ENCODE measurements at regions not wholly inside any gene's neighbourhood (a gene's known extent, or its start where the extent isn't known, plus 50 kb on each side); places are given as distances from the start of the nearest gene placed in this dataset.
"Not testable (repeated sequence)": the region's sequence is repeated elsewhere in the genome, so short reads cannot be mapped to it uniquely, and the experiment has no call there.

DNA sequence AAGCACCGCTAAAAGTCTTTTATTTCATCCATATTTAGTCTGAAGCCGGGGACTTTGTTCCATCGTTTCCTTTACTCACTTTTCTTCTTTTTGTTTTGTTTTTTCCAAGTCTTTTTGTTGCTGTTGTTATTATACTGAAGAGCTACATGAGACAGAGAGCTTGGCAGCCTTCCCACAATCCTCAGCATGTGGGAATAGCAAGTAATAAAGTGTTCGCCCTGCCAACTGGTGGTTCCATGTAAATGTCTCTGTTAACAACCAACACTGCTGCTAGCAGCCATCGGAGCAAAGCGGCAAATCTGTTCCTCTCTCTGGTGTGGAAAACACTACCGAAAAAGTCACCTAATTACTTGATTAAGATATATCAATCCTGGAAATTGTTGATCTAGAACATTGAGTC is 437.8 kb upstream of the ID4 start:
- TF ChIP-seq GATA1 (IDR thresholded peaks at IDR 0.05; ENCODE audit: low read depth, low read length) (no peak), POLR2A (IDR thresholded peaks at IDR 0.05; ENCODE audit: low read length) (no peak)
- no peak for DNase-seq

DNA sequence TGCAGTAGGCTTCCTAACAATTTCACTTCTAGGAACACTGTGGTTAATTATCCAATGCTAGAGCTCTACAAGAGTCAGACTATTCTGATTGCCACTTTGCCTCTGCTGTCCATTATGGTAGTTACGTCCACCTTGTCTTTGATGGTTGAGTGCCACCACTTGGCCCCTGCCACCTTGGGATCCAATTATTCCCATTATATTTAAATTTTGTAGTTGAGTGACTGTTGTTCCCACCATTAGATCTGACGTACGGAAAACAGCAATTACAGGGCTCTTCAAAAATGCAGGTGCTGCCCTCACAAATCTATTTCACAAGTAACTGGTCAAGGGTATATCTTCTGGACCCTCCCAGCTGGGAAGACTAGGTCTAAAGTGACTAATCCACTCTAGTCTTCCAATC is 432.3 kb upstream of the ID4 start:
- DNase-seq, result not testable (repeated sequence)

DNA sequence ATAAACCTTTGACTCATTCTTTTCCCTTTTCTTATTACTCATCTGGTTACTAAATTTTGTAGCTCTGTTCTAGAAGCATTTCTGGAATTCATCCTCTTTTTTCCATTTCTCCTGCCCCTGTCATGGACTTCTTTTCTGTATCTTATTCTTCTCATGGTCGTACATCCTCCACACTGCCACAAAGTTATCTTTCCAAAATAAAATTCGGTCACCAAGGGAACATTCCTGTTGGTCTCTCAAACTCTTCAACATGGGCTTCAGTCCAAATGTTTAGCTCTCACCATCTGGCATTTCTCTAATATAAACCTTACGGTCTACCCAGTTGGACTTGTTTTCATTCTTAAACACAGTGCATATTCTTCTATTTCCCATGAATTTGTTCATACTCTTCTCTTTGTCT is 428.8 kb upstream of the ID4 start:
- TF ChIP-seq GATA1 (IDR thresholded peaks at IDR 0.05; ENCODE audit: low read depth, low read length), result no peak
- TF ChIP-seq POLR2A (IDR thresholded peaks at IDR 0.05; ENCODE audit: low read length), result no peak
- DNase-seq, result no peak

DNA sequence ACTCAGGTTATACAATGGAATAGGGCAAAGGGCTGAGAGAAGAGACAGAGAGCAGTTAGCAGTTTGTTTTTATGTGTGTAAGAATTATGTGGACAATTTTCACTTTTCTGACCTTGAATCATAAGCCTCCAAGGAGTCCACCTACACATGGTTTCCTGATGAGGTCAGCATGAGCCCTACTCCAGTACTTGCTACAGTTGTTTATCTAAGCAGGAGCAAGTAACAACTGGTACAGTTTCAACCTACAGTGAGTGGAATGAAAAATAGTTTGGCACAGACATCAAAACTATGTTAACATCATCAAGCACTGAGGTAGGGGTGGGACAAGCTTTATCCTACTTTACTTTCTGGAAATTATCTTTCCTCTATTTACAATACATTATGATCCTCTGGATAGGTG is 426.7 kb upstream of the ID4 start:
- TF ChIP-seq POLR2A (IDR thresholded peaks at IDR 0.05; ENCODE audit: low read length) (no peak), GATA1 (IDR thresholded peaks at IDR 0.05; ENCODE audit: low read depth, low read length) (no peak)
- no peak for DNase-seq

DNA sequence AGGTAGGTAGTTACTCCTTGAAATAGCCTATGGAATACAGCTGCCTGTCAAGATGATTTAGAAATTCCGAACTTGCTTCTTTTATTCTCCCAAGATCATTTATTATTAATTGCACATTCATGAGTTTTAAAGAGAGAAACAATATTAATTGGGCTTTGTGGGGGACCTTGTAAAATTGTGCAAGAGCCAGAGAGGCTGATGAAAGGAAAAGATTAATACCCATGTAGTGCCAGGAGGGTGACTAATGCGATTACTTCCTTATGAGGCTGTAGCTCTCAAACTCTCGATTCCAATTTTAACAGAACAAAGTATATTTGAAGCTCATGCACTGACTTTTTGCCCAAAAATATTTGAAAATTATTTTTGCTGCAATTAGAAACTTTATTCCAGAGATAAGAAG is 423.8 kb upstream of the ID4 start:
- no peak for DNase-seq
- TF ChIP-seq GATA1 (IDR thresholded peaks at IDR 0.05; ENCODE audit: low read depth, low read length) (no peak), POLR2A (IDR thresholded peaks at IDR 0.05; ENCODE audit: low read length) (no peak)

DNA sequence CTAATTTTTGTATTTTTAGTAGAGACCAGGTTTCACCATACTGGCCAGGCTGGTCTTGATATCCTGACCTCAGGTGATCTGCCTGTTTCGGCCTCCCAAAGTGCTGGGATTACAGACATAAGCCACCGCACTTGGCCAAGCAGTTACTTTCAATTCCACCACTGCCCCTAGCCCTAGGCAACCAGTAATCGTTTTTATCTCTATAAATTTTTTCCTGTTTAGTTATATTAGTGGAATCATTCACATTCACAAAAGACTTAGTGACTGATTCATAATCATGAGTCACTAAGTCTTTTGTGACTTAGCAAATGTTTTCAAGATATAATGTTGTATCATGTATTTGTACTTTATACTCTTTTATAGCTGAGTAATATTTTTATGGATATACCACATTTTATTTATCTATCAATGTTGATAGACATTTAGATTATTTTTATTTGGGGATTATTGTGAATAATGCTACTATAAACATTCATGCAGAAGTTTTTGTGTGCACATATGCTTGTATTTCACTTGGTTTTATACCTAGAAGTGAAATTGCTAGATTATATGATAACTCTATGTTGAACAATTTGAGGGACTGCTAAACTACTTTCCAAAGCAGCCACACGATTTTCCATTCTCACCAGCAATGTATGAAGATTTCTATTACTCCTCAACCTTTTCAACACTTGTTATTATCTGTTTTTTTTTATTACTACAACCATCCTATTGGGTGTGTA is 421.4 kb upstream of the ID4 start:
- TF ChIP-seq GATA1 (IDR thresholded peaks at IDR 0.05; ENCODE audit: low read depth, low read length) (no peak), POLR2A (IDR thresholded peaks at IDR 0.05; ENCODE audit: low read length) (no peak)
- no peak for DNase-seq

DNA sequence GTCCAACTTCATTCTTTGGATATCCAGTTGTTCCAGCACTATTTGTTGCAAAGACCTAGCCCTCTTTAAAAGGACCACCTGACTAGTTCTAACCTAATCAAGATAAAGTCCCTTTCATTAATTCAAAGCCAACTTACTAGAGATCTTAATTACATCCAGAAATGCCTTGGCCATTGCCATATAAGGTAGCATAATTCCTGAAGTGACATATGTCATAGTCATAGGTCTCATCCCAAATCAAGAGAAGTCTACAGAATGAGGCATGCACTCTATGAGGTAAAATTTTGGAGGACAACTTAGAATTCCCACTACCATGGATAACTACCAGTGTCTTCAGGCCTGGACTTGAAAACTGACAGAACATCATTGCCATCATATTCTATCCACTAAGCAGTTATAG is 420.4 kb upstream of the ID4 start:
- no peak for TF ChIP-seq GATA1 (IDR thresholded peaks at IDR 0.05; ENCODE audit: low read depth, low read length)
- no peak for TF ChIP-seq POLR2A (IDR thresholded peaks at IDR 0.05; ENCODE audit: low read length)
- no peak for DNase-seq

DNA sequence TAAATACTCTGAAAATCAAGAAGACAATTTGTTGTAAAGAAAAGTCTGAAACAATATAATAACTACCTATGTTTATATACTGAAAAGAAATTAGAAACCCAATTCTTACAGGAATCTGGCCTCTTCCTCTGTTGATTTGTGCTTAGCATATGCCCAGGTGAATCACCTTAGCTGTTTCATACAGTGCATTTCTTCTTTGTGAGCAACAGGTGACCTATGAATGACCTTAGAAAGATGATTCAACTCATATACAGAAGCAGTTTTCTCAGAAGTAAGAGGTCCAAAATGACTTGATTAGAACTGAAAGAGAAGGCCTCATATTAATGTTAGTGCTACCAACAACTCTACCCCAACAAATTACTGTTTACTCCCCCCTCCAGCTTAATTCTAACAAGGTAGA is 419.5 kb upstream of the ID4 start:
- no peak for DNase-seq
- TF ChIP-seq GATA1 (IDR thresholded peaks at IDR 0.05; ENCODE audit: low read depth, low read length) (no peak), POLR2A (IDR thresholded peaks at IDR 0.05; ENCODE audit: low read length) (no peak)

DNA sequence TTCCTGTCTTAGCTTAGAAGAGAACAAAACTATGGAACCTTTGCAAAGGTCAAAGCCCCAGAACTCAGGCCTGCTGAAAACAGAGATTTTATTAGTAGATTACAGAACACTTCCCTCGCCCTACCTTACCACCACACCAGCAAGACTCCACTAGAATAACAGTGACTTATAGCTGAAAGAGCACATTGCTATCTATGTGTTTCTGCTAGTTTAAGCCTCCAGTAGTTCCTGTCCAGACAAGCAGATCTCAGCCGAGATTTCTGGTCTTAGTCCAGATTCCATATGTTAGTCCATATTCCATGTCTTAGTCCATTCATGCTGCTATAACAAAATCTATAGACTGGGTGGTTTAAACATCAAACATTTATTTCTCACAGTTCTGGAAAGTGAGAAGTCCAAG is 412.3 kb upstream of the ID4 start:
- no peak for TF ChIP-seq GATA1 (IDR thresholded peaks at IDR 0.05; ENCODE audit: low read depth, low read length)
- TF ChIP-seq POLR2A (IDR thresholded peaks at IDR 0.05; ENCODE audit: low read length), result no peak

DNA sequence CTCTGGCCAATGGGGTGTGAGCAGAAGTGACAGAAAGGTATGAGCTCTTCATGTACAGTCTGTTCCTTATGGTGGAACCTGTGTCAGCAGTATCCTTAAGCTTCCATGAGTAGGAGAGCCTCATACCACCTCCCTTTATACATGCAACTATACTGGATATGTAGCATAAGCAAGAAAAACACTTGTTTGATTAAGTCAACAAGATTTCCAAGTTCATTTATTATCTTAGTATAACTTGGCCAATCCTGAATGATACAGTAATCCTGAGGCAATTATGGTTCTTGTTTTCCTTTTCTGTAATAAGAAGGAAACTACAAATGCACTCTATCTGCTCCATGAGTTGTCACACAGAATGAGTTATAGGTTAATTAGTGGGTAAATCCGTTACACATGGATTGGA is 409.6 kb upstream of the ID4 start:
- TF ChIP-seq POLR2A (IDR thresholded peaks at IDR 0.05; ENCODE audit: low read length) (no peak), GATA1 (IDR thresholded peaks at IDR 0.05; ENCODE audit: low read depth, low read length) (no peak)
- no peak for DNase-seq

More for the DNA sequence above, 412.3 kb upstream of the ID4 start:
- DNase-seq, result no peak

DNA sequence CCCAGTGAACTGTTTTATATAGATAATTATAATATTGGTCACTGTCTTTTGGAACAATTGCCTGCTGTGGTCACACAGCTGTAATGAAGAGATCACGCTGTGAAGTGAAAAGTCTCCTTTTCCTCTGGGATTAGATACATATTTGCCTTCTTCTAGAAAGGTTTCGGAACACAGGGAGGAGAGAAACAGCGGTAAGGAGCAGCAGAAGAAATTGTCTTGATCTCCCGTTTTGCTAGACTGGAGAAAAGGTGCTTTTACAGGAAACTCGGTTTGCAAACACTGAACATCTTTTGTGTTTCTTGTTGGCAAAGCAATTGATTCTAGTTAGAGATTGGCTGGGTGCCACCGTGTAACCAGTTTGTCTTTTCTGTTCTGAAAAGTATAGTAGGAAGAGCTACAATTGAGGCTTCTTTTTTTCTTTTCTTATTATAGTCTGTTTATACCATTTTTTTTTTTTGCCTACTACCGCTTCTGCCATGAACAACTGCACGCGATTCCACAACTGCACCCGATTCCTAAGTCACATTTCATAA is 404.1 kb upstream of the ID4 start:
- no peak for DNase-seq
- TF ChIP-seq POLR2A (IDR thresholded peaks at IDR 0.05; ENCODE audit: low read length), result no peak
- no peak for TF ChIP-seq GATA1 (IDR thresholded peaks at IDR 0.05; ENCODE audit: low read depth, low read length)

DNA sequence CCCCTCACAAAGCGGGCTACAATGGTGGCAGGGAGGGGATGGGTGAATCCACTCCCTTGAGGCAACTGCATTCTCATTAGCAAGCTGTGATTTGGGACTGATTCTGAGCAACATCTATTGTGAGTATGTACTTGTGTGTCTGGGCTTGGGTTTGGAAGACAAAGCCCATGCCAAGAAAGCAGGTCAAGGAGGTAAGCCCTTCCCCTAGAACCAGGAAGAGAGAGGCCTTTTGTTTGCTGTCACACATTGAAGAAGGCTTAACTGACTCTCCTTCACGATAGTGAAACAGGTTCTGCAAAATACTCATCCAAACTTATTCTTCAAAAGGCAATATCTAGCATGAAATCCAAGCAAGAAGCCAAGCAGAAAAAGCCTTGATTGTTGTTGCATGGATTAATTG is 403.1 kb upstream of the ID4 start:
- TF ChIP-seq GATA1 (IDR thresholded peaks at IDR 0.05; ENCODE audit: low read depth, low read length), result no peak
- TF ChIP-seq POLR2A (IDR thresholded peaks at IDR 0.05; ENCODE audit: low read length), result no peak

DNA sequence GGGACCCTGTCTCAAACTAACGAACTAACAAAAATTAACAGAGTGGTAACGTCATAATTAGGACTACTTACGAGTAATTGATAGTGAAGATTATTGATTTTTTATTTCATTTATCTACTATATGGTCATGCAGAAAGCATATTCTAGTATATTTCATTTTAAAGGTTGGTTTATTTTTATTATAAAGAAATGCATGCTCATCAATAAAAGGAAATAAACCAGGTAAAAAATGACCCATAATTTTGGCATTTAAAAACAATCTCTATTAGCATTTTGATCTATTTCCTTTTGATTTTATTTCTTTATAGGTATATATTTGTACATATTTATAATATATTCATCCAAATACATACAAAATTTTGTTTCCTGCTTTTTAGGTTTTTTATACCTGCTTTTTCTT is 401.4 kb upstream of the ID4 start:
- TF ChIP-seq POLR2A (IDR thresholded peaks at IDR 0.05; ENCODE audit: low read length) (no peak), GATA1 (IDR thresholded peaks at IDR 0.05; ENCODE audit: low read depth, low read length) (no peak)
- no peak for DNase-seq

More for the DNA sequence above, 403.1 kb upstream of the ID4 start:
- DNase-seq, result no peak

DNA sequence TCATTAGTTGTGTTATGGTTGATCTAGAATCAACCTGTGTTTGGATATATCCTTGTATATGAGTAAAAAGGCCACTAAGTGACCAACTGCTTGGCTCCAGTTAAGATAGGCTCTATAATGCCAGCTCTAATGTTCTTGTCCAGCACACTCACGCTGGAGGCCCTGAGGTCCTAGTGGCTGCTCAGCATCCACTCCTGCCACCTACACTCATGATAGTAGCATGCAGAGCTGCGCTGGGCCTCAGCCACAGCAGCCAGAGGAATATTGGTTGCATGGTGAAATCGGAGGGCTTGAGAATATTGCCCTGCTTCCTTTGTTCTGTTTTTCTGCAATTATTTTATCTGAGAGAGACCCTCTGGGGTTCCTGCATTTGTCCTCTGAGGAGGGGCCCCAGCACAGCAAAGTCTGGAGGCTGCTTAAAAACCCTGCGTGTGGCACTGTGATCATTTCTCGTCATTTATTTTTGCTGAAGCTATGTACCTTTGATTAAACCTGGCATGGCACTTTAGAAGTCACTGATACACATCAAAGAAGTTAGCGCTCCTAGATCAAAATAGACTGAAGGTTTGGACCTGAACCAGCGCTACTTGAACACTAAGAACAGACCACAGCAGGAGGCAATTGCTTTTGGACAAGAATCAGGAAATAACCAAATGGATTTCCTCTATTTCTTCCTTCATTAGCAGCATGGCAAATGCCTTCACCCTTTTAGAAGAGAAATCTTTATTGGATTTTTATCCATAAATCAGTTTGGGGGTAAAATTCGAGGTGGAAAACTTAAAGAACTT is 398.4 kb upstream of the ID4 start:
- DNase-seq, result no peak
- TF ChIP-seq POLR2A (IDR thresholded peaks at IDR 0.05; ENCODE audit: low read length) (no peak), GATA1 (IDR thresholded peaks at IDR 0.05; ENCODE audit: low read depth, low read length) (no peak)

DNA sequence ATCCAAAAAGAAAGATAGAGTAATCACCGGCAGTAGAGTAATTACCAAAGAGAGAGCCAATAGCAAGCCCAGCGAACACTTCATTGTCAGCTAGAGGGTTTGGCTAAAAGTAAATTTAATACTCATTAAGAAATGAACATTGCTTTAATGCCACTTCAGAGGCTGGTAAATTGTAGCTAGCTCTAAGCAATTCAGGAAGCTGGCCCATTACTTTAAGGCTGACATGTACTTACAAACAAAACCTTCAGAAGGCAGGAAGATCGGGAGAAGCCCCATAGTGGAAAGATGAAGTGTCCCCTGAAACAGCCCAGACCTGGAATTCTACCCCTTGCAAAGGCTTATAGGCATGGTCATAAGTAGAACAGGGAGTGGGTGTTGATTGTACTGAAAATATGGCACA is 396.6 kb upstream of the ID4 start:
- TF ChIP-seq POLR2A (IDR thresholded peaks at IDR 0.05; ENCODE audit: low read length) (no peak), GATA1 (IDR thresholded peaks at IDR 0.05; ENCODE audit: low read depth, low read length) (no peak)
- no peak for DNase-seq
